GM10248 (cell line): ENCODE measurements at regions not wholly inside any gene's neighbourhood (a gene's known extent, or its start where the extent isn't known, plus 50 kb on each side); places are given as distances from the start of the nearest gene placed in this dataset.
"Not testable (repeated sequence)": the region's sequence is repeated elsewhere in the genome, so short reads cannot be mapped to it uniquely, and the experiment has no call there.

Experiments
- CTCF ChIA-PET: fragments of 300-600 bp; sonication (Branson Sonifier 250); formaldehyde crosslinking; extraction: SDS; loops from one replicate; lab custom pipeline; 2021; ENCODE audit warnings: antibody characterized with exemption; lab: Yijun Ruan, JAX
- POLR2A ChIA-PET: fragments of 350-650 bp; sonication (Branson Sonifier 250); formaldehyde crosslinking; extraction: SDS; loops from one replicate; lab custom pipeline; 2020; ENCODE audit warnings: antibody characterized with exemption; lab: Yijun Ruan, JAX
- DNase-seq: peaks from one replicate; pipeline ENCODE4 v3.0.0; 2012; ENCODE audit errors: extremely low spot score
- TF ChIP-seq, protein P1 (sequence below): IDR thresholded peaks from 2 replicates; pipeline ENCODE4 v1.5.1; 2012; ENCODE audit warnings: mild to moderate bottlenecking, low read depth; ENCODE audit errors: extremely low read depth, missing control alignments, control extremely low read depth

DNA sequence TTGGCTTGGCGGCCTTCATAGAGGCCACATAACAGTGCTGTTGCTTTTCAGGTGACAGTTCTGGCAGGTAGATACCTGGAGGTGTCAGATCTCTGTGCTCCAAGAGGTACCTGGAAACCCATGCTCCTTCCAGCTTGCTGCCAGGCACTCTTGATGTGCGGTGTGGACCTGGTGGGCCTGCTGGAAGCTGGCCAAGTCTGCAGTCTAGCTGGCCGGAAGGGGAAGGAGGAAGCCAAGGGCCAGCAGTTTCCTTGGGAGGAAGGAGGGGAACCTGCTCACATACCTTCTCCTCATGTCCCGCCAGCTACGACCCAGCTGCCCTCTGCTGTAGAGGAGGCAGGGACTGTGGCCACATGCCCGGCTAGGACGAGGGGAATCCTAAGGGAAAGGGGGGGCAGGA, 166.4 kb upstream of the AJAP1 start:
- no peak for DNase-seq
- CTCF ChIA-PET = no interaction called here
- POLR2A ChIA-PET = no interaction called here
- TF ChIP-seq, protein P1, sequence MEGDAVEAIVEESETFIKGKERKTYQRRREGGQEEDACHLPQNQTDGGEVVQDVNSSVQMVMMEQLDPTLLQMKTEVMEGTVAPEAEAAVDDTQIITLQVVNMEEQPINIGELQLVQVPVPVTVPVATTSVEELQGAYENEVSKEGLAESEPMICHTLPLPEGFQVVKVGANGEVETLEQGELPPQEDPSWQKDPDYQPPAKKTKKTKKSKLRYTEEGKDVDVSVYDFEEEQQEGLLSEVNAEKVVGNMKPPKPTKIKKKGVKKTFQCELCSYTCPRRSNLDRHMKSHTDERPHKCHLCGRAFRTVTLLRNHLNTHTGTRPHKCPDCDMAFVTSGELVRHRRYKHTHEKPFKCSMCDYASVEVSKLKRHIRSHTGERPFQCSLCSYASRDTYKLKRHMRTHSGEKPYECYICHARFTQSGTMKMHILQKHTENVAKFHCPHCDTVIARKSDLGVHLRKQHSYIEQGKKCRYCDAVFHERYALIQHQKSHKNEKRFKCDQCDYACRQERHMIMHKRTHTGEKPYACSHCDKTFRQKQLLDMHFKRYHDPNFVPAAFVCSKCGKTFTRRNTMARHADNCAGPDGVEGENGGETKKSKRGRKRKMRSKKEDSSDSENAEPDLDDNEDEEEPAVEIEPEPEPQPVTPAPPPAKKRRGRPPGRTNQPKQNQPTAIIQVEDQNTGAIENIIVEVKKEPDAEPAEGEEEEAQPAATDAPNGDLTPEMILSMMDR = no peak

DNA sequence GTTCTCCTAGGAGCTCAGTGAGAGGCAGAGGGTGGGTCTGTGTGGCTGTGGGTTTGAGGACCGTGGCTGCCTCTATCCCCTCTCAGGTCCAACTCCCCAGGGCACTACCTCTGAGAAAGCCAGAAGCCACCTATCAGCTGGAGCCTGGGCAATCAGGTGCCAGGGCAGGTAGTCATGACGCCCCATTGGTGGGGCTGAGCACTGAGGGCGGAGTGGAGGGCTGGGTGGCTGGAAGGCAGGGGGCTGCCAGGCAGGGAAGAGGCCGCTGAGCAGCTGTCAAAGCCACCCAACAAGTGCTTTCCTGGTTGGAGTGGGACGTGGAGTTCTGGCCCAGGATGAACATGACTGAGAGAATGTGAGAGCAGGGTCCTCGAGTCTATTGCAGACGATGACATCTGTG, 164.9 kb upstream of the AJAP1 start:
- ChIA-PET CTCF (no interaction called here), POLR2A (no interaction called here)
- TF ChIP-seq, protein P1 = no peak
- no peak for DNase-seq

DNA sequence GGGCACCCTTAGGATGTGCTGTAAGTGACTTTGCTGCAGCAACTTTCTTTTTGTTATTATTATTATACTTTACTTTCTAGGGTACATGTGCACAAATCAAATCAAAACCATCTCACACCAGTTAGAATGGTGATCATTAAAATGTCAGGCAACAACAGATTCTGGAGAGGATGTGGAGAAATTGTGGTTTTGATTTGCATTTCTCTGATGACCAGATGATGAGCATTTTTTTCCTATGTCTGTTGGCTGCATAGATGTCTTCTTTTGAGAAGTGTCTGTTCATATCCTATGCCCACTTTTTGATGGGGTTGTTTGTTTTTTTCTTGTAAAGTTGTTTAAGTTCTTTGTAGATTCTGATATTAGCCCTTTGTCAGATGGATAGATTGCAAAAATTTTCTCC, 164.4 kb upstream of the AJAP1 start:
- DNase-seq, CTCF ChIA-PET, POLR2A ChIA-PET: not testable (repeated sequence)

DNA sequence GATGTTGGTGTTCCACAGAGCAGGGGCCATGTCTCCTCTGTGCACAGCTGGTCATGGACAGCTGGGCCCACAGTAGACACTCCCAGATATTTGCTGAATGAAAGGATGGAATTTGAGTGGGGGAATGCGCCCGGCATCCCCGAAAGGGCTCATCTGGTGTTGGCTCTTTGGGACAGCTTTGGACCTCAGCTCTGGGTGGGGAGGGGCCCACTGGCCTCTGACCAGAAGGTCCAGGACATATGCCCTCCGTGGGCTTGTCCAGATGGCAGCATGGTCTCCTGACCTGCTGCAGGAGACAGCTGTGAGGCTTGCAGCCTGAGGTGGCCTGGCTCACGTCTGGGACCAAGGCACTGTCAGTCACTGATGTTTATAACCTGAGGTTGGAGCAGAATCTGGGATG, 160.4 kb upstream of the AJAP1 start:
- ChIA-PET POLR2A (no interaction called here), CTCF (no interaction called here)
- no peak for DNase-seq
- TF ChIP-seq, protein P1 = no peak

DNA sequence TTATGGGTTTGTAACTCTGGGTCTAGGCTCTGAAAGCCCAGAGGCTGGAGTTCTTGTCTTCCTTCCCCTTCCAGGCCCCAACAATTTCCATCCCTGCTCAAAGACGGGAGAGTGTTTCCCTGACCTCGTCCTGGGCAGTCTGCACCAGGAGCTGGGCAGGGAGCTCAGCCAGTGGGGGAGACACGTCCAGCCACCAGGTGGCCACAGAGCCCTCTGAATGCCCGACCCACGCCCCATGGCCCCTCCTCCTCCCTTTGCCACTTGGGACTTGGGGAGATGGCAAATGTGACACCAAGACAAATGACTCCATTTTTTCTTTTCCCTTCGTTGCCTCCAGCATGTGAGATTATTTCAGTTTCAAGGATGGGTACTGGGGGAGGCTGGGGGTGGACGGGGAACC, 159.9 kb upstream of the AJAP1 start:
- ChIA-PET POLR2A (no interaction called here), CTCF (no interaction called here)
- no peak for DNase-seq
- TF ChIP-seq, protein P1 = no peak

DNA sequence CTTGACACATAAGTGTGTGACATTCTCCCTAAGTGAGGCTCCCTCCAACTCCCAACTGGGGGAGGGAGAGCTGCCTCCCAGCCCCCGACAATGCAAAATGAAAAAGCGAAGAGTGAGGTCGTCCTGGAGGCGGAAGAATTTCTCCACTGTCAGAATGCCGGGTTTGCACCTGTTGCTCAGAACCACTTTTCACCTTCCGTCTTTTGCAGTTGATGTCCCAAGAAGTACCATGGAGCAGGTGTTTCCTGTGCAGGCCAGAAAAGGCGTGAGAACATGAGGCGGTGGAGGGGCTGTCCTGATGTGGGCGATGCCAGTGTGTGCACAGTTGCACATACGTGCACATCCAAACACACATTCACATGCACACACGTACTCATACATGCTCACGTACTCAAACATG, 158.6 kb upstream of the AJAP1 start:
- POLR2A ChIA-PET = no interaction called here
- TF ChIP-seq, protein P1 = no peak
- CTCF ChIA-PET = no interaction called here
- DNase-seq = no peak

DNA sequence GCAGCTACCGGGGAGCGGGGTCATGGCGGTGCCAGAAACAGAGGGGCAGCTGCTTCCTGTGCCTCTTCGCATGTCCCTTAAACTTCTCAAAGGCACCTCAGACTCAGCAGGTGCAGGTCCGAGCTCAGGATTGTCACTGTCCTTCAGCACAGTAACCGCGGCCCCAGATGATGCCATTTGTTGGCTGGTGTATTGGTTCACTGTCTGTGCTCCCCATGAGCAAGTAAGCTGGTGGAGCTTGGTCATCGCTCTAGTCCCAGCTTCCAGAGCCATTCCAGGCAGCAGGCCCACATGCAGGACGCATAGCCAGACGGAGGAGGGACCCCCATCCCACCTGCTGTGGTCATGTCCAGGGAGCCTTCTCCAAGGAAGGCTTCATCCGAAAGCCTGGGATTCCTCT, 154.0 kb upstream of the AJAP1 start:
- TF ChIP-seq, protein P1 = no peak
- DNase-seq = no peak
- ChIA-PET CTCF (no interaction called here), POLR2A (no interaction called here)
